Kidney capillary endothelial cell (primary cell): ENCODE measurements at regions not wholly inside any gene's neighbourhood (a gene's known extent, or its start where the extent isn't known, plus 50 kb on each side); places are given as distances from the start of the nearest gene placed in this dataset.

Experiments used
- DNase-seq: peaks from one replicate; pipeline ENCODE4 v3.0.0-alpha.2; 2018; ENCODE audit warnings: low spot score

DNA sequence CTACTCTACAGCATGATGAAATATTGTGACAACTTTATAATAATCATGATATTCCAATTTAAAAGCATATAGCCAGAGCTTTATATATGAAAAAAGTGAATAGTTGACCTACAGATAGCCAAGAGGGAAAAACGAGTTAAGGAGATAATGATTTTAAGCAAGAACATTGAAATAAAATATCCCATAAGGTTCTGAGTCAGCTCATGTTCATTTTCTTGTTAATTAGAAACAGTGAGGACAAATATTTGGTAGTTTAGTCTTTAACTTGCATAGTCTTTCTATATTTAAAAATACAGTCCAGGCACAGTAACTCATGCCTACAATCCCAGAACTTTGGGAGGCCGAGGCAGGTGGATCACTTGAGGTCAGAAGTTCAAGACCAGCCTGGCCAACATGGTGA, 55.8 kb upstream of the CDH6 start:
- DNase-seq, result no peak

DNA sequence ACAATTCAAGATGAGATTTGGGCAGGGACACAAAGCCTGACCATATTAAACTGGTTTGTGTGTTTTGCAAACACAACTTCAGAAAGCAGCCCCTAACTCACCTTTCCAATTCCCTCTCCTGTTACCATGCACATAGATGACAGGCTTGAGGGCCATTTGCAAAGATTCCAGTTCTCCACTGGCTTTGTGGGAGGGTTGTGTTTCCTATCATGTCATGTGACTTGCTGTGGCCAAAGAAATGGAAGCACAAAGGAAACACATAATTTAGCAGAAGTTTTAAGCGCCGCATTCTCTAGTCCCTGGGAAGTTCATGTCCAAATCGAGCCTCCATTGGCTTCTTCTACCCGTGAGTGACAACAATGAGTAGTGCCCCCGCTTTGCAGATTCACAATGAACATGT, 57.9 kb upstream of the CDH6 start:
- no peak for DNase-seq

DNA sequence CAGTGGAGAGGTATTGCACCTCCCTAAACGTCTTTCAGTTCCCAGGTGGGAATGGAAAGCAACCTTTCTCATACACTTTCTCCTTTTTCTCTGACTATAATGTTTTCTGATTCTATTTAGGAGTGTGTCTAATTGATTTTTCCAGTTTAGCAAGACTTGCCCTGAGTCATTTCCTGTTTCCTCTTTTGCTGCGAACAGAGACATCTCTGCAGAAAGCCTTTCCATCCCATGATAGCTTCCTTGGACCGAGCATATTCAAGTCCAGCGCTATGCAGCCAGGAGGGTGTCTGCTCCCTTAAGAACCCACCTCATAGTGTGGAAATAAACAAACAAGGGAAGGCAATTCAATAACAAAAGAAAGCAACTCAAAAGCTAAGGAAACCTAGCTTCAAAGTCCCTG, 60.0 kb upstream of the CDH6 start:
- peak; percentile 38 for DNase-seq

DNA sequence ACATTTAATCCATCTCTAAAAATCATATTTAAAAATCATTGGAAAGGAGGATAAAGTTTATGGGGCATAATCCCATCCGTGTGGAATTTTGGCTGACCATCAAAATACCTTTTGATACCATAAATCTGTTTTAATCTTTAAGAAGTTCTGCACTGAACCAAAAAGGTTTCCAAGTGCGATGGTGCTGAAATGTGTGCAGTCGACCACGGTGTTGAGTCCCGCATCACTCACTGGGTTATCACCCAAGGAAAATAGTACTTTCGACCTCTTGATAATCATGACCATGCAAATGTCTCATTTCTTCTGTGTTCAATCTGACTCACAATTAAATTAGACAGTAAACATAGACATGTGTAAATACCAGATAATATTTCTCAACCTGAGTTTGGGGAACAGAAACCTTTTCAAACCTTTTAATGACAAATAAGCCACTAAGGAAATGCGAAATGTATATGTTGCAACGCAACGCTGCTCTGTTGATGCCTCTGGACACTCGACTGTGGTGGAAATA, 62.0 kb upstream of the CDH6 start:
- DNase-seq, result no peak

DNA sequence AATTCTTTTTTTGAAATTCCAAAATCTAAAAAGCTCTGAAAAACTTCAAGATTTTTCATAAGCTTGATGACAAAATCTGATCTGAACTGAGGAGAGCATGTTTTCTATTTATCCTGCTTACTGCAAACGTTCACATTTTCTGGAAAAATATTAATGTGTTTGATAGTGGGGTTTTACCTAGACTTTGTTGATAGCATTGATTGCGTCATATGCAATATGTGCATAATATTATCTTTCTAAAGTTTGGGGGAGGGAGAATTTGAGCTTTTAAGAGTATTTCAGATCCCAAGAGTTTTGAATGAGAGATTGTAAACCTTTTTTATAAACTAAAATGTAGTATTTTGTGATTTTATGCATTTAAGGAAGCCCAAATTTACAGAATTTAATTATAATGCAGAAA, 62.8 kb upstream of the CDH6 start:
- DNase-seq, result no peak

DNA sequence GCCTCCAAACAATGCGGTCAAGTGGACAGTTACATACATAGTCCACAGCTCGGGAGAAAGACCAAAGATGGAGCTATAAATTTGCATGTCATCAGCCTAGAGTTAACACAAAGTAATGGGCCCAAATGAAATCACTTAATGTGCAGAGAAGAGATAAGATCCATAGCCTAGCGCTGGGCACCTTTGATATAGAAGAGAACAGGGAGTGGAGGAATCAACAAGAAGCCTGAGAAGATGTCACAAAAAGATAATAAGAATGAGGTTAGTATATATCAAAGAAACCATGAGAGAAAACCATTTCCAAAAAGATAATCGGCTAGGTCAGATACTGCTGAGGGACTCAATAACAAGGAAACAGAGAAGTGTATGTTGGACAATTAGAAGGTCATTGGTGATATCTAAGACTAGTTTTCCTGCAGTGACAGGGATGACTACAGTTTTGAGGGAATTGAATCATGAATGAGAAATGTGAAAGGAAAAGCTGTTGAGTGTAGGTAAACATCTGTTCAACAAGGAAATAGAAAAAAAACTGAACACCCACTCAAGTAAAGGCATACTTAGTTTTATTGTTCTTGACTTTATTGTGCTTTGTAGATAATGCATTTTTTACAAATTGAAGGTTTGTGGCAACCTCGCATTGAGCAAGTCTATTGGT, 68.7 kb upstream of the CDH6 start:
- DNase-seq, result no peak

DNA sequence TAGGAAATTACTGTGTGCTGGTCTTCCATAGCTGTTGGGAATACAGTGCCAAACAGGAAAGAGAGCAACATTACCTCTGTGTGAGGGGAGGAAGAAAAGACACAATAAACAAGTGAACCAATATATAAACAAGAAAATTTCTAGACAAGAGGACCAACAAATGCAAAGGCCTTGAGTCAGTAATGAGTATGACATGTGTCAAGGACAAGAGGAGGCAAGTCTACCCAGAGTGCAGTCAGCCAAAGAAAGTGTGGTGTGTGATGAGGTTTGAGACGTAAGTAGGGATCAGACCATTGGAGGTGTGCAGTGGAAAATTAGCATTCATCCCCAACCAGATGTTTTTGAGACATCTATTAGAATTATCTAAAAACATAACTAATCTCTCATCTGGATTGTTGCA, 69.5 kb upstream of the CDH6 start:
- DNase-seq, result no peak

DNA sequence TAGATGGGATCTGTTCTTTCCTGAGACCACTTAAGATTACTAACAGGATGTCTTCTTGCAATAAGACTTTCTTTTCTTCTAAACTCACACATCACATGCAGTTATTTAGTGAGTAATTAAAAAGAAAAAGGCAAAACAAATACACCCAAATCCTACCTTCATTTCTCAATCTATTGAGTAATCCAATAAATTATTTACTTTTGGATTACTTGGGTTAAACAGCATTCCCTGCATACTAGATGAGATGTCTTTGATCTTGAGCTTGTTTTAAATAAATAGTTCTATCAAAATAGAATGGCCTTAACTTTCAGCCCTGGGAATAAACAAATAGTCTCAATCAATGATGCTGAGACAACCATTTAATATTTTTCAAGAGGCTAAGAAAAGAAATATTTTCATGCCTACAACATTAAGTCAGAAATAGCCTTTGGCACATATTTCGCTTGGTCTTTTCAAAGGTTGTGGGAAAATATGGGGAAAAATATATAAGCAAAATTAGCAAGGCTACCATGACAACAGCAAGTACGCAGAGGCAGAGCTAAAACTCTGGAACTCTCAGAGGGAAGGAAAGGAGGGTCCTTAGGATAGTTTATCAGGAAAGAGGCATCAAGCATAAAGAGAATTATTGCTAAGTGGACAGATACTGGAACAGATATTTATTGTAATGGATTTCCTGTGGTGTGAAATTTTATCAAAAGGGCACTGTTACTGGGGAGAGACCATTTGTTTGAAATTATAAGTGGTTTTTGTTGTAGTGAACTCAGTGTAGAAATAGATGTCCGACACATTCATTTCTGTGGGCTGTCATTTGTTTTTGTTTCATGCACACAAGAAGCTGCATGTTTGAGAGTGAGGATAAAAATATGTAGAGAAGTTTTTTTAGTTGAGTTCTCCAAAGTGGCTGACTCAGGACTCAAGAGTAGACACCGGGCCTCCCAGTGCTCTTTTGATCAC, 70.2 kb upstream of the CDH6 start:
- DNase-seq, result no peak

DNA sequence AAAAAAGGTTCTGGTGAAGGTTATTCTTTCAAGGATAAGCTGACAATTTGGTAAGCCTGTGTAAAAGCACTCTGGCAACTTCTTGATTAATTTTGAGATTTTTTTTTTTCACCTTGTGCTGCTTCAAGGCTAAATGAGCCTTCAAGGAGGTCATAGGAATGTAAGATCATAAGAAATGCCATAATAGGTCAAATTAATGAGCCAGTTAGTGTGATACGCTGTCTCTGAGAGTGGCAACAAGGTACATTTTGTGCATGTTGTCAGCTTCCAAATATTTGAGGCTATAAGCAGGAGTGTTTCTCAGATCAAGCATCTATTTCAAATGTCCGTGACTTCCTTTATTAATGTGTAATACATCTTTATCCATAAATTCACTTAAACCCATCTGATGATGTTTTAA, 72.3 kb upstream of the CDH6 start:
- no peak for DNase-seq

DNA sequence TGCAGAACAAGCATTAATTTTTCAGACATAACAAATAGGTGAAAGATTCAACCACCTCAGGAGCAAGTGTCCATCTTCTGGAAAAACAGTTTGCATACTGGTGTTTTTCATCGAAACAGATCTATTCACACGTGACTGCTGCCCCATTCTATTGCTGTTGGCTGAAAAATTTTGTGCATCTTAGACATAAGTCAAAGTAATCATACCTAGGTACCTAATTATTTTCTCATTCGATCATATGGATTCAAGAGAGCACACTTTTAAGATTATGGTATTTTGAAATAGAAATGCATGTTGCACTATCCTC, 72.9 kb upstream of the CDH6 start:
- no peak for DNase-seq

DNA sequence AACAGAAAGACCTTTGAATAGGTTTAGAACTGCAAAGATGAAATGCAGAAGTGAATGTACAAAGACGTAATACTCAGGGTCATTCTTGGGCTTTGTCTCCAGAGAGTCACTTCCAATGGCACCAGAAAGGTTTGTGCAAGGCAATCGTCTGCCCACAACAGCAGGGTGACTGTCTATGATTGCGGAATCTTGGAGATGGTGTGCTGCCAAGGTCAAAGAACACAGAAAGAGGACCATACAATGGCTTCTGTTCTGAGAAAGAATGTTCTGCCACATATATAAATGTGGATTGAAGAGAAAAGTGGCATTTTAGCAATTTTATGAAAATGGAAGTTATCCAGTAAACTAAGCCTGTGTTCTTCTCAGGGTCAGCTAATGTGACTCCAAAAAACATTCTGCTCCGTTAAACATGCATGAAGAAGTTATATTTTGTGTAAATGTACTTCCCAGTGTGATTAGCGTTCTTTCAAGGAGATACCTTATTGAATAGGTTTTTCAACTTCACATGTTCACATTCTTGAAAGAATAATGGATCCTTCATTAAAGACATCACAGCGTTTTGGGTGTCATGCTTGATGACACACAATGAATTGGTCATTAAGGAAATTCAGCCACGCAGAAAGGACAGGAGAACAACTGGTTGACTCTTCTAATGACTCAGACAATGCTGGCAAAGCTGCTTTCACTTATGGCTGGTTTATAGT, 73.4 kb upstream of the CDH6 start:
- DNase-seq, result peak; percentile 7

DNA sequence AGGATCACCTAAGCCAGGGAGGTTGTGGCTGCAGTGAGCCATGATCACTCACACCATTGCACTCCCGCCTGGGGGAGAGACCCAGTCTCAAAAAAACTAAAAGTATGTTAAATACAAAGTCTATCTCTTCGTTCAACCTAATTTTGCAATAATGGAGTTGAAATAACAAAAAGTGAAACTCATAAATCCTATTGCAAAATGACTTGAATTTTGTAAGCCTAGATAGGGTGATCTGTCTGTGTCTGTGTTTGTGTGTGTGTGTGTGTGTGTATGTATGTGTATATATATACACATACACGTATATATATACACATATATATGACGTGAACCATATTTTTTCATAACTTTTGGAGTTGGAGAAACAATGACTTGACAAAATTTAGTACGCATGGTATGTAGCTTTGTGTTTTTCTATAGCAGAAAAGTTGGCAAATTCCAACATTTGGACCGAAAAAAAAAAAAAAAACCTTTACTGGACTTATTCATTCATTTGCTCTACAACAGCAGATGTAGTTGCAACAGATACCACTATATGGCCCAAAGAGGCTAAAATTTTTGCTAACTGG, 76.9 kb upstream of the CDH6 start:
- no peak for DNase-seq

DNA sequence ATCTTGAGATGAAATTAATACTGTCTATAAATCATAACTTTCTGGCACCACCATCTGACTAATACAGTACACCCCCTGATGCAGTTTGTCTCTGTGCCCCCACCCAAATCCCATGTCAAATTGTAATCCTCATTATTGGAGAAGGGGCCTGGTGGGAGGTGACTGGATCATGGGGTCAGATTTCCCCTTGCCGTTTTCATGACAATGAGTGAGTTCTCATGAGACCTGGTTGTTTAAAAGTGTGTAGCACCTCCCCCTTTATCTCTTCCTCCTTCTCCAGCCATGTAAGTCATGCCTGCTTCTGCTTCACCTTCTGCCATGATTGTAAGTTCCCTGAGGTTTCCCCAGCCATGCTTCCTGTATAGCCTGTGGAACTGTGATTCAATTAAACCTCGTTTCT, 78.7 kb upstream of the CDH6 start:
- DNase-seq, result no peak

DNA sequence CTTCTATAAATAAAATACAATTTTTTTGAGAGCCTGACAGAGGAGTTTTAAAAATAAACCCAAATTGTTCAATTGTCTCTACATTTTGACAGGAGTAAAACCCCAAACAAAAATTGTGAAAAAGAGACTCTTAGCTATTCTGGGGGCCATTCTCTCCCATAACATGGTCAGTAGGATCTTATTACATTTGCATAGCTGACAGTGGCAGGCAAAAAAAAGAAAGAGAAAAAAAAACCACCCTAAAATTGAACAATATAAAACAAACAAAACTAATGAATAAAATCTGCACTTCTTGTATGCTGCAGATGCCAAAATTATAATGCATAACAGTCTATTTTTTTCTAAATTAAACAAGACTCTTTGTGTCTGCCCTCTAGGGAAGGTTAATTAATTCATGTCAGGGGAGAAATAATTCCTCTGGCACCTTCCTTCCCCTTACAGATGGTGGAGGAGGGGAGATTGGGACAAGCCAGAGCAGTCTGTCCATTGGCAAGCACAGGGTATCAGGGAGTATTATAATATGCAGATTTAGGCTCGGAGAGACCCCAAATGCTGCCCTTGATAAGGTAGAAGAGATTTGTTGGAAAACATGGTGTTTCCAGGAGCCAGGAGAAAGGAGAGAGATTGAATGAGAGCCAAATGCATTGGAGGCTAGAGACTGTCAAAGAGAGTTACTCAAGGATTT, 79.7 kb upstream of the CDH6 start:
- DNase-seq, result no peak

DNA sequence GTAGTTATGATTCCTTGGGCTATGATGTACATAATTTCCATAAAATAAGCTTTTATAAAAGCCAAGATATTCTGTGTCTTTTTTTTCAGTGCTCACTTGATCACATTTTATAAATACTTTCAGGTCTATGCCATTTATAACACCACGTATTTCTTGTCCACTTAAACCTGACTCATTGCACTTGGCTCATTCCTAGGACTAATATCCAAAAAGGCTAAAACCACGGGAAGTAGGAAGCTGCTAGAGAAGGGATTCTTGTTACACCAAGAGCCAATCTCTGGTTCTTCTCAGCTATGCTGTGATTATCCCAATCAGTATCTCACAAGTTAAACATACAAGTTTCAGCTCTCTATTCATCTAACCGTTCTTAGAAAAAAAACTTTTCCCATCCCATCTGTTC, 80.4 kb upstream of the CDH6 start:
- DNase-seq, result no peak

DNA sequence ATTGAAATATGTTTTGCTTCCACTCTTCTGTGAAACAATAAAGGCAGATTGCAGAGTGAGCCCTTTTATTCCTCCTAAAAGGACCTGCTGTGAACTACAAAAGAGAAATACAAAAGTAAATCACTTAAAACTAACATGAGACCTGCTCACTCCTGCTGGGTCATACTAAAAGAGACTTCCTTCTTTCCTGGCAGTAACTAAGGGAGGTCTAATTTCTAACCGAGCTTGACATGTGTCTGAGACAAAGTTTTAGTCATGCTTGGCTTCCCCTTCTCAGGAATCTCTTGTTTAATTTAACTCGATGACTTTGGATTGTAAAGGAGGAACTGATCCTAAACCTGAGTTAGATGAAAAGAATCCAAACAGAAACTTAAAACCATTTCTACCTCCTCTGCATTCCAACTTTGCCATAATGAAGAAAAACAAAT, 86.4 kb upstream of the CDH6 start:
- DNase-seq, result no peak

DNA sequence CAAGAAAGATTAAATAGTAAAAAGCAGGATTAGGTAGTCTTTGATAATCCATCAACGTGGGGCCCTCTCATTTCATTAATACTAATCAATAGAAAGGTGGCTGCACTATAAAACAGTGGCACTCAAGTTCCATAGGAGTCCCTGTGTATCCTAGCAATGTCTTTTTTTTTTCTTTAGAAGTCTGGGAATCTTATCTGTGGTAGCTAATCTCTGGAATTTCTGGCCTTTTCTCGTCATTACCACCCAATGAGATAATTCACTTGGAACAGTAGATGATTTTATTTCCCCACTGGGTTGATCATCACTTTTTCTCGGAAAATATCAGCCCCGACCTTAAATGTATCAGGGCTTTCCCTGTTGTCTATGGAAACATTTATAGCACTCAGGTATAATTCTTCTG, 86.8 kb upstream of the CDH6 start:
- no peak for DNase-seq

DNA sequence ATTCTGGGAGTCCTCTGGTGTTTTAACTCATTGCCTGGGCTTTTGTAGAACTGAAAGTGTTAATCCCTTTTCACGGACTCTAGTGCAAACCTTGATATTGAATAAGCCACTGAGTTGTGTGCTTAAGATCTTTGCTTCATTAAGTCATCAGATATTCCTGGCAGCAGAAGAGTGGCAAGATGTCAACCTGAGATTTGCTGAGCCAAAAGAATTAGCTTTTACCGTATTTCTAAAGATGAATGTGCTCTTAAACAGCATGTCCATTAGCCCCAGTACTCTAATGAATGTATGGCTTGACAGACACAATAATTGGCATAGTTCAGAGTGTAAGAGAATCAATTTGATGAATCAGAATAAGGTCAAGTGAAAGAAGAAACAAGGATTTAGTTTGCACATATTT, 87.2 kb upstream of the CDH6 start:
- no peak for DNase-seq

DNA sequence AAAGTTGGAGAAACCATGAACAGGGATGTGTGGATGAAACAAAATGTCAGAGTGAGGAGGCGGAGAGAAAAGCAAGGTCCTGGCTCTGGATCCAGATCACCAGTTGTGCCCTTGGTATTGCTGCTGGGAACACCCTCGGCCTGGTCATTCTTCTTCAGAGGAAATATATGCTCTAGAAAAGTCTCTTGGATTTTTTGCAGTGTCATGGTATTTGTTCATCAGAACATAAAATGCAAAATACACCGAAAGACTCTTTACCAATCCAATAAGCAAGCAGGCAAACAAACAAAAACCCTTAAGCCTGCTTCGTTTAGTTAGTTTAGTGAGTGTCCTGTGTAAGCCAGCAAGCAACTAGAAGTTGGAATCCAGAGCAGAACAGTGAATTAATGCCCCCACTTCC, 88.7 kb upstream of the CDH6 start:
- no peak for DNase-seq

DNA sequence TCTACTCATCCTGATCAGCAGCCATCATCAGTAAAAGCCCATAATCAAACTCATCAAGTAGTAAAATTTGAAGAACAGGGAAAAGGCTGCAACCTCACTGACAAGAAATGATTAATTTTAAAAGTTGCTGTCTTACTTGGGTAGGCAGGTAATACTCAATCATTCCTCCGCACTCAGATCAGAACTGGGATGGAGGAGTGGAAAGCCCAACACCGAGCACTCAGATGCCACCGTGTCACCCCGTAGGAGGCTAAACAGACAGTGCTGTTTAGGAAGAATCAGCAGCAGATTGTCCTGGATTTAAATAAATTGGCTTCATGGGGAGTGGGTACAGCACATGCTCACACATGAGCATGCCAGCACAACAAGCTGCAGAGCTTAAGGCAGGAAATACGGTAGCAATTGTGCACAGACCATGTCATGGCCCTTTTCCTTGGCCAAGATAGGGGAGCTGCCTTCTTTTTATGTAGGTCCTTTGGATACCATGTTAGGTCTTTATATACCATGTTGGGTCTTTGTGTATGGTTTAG, 92.6 kb upstream of the CDH6 start:
- DNase-seq, result no peak

DNA sequence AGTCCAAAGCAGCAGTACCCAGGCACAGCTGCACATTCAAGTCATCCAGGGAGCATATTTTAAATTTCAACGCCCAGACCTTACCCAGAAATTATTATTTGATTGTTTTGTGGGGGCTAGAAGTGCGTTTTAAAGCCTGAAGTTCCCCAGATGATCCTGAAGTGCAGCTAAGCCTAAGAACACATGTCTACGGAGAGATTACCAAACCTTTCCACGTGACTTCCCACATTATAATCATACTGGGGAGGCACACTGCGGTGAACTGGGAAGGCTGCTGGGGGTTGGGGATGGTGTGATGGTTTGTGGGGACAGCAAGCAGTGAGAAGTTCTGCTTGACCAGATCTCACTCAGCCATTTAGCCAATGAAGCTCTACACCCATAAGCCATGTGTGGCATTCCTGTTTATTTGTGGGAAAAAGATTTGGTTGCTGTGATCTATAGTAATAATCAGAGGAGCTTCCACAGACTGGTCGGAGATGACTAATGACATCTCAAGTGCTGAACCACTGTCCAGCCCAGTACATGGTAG, 93.4 kb upstream of the CDH6 start:
- DNase-seq, result no peak

DNA sequence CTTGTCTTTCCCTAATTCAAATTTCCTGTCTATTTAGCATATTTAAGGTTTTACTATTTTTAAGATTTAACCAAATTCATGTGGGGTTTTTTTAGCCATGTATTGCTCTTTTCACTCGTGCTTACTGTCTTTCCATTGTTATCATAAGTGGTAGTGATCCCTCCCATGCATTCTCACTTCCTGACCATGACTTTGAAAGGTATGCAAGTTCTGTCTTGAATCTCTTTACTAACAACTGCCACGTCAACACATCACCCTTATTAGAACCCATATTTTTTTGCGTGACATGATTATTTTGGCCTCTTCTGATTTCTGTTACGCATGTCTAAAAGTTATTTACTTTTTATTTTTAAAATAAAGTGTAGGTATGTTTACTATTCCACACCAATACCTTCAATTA, 94.7 kb upstream of the CDH6 start:
- DNase-seq, result no peak
